Psoas muscle (tissue), 7 donors: ENCODE measurements at regions not wholly inside any gene's neighbourhood (a gene's known extent, or its start where the extent isn't known, plus 50 kb on each side); places are given as distances from the start of the nearest gene placed in this dataset.

Source experiments
- ATAC-seq, 4 donors: fragments of 200-7000 bp; cut with Tn5 transposase; one replicate each; pipeline ENCODE4 v1.9.1; 2020; ENCODE audit warnings: moderate library complexity in 3 of 4, mild to moderate bottlenecking in 2 of 4
- DNase-seq, 2 donors: peaks; one replicate each; pipeline ENCODE4 v3.0.0-alpha.2; 2020
- H3K27ac ChIP-seq: fragments of 200-600 bp; one replicate; pipeline ENCODE4 v1.8.0; 2022
- H3K27me3 ChIP-seq, 3 donors: fragments of 200-600 bp in 1 of 3; one replicate each; pipeline versions ENCODE4 v1.6.1 to v1.8.0; 2013 to 2022; ENCODE audit warnings: low read length in 2 of 3, mild to moderate bottlenecking in 2 of 3, moderate library complexity in 1 of 3; ENCODE audit not compliant: insufficient read depth in 3 of 3
- H3K36me3 ChIP-seq, 2 donors: fragments of 200-600 bp in 1 of 2; one replicate each; pipeline versions ENCODE4 v1.6.1 to v1.8.0; 2013 to 2022; ENCODE audit warnings: low read depth in 1 of 2, mild to moderate bottlenecking in 1 of 2, moderate library complexity in 1 of 2; ENCODE audit not compliant: insufficient read depth in 1 of 2
- H3K4me1 ChIP-seq: fragments of 200-600 bp; one replicate; pipeline ENCODE4 v1.8.0; 2022
- H3K4me3 ChIP-seq: fragments of 200-600 bp; one replicate; pipeline ENCODE4 v1.8.0; 2022; ENCODE audit warnings: mild to moderate bottlenecking
- H3K9me3 ChIP-seq: fragments of 200-600 bp; one replicate; pipeline ENCODE4 v1.8.0; 2022
- WGBS, 3 donors: extraction: QIAGEN DNeasy Blood & Tissue Kit; methylation state at CpG; one replicate each; pipeline versions ENCODE4 v1.1.6 to v1.1.7; 2013; 5-methylcytosine and 5-hydroxymethylcytosine counted together
- intact Hi-C, 2 donors: fragments of 100-400 bp; cut with DNase I; formaldehyde crosslinking; loops; one replicate each; pipeline versions ENCODE4 v1.11.0 to v1.14.2; 2022
- TF ChIP-seq, protein P1 (sequence below): fragments of 200-600 bp; IDR thresholded peaks from one replicate; pipeline ENCODE4 v1.8.0; 2022; ENCODE audit warnings: antibody characterized with exemption
- donor health status: healthy with polysubstance abuse.
- donor health status: DM: no; HTN: no; CAD: no; lungs with moderate emphysema.
- donor health status: Bipolar disorder and iron deficiency.
- donor health status: healthy.
- donor health status: DM: yes; HTN: yes; CAD: no.
- donor health status: DM: no; HTN: no; CAD: no.
- donor health status: DM: yes; HTN: yes; CAD: no.

DNA sequence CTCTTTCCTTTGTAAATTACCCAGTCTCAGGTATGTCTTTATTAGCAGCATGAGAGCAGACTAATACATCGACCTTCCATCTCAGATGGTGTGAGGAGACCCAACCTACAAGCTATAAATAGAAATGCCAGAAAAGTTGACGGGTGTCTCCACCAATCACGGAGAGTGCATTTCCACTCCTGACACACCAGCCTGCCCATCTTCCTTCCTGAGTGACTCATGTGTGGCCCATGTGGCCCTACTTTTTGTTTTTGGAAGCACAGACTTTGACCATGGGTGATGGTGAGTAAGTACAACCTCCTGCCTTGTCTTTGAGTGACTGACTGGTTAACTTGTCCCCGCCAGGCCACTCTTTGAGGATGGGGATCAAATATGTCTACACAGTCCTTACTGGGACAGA, 147.0 kb downstream of the OAT start:
- 82 to 95% (median 91%) methylated on average over 4 of the region's 4 CpGs for WGBS, 3 donors
- Histone ChIP-seq H3K4me1 (no peaks in the 10 kb centered on the region), H3K27ac (no peak overlapping the region), H3K9me3 (peaks cover 20% of the 10 kb centered on the region), H3K36me3 (no peaks in the 10 kb centered on the region), H3K4me3 (no peak overlapping the region), H3K27me3 (no peaks in the 10 kb centered on the region)
- DNase-seq = peak in 1 of 2 donors; percentile 12
- no peak for ATAC-seq
- intact Hi-C loops = no loop called here
- TF ChIP-seq, protein P1, sequence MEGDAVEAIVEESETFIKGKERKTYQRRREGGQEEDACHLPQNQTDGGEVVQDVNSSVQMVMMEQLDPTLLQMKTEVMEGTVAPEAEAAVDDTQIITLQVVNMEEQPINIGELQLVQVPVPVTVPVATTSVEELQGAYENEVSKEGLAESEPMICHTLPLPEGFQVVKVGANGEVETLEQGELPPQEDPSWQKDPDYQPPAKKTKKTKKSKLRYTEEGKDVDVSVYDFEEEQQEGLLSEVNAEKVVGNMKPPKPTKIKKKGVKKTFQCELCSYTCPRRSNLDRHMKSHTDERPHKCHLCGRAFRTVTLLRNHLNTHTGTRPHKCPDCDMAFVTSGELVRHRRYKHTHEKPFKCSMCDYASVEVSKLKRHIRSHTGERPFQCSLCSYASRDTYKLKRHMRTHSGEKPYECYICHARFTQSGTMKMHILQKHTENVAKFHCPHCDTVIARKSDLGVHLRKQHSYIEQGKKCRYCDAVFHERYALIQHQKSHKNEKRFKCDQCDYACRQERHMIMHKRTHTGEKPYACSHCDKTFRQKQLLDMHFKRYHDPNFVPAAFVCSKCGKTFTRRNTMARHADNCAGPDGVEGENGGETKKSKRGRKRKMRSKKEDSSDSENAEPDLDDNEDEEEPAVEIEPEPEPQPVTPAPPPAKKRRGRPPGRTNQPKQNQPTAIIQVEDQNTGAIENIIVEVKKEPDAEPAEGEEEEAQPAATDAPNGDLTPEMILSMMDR = no peak

DNA sequence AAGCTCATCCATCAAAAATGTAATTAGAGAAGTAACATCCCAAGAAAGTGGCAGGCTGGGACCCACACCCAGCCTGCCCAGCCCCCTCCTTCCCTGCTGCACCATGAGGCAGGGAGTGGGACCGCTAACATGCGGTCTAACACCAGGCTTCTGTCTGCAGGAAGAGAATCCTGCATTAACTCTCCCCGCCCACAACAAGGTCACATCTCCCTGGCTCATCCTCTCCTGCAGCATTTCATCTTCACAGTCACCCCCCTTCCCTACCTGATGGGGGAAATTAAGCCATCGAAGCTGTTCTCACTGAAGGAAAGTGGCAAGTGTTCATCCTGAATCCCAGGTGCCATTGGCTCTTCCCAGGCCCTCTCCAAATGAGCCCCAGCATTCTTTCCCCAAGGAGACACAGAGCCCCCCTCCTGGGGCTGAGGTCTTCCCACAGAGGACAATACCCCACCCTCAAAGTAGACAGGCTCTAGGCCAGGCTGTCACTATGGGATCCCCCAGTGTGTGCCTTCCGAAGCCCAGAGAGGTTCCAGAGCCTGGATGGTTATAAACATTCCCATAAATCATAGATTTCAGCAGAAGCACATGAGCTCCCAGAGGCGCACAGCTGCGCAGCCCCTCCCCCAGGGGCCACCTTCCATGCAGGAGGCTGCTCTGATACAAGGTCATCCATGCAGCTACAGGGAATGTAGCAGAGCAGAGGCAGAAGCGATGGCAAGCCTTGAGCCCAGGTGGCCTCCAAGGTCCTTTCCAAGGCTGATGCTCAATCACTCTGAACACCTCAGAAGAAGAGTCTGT, 148.0 kb downstream of the OAT start:
- no peaks in the 10 kb centered on the region for H3K36me3 ChIP-seq
- H3K9me3 ChIP-seq = peaks cover 20% of the 10 kb centered on the region
- 78 to 84% (median 81%) methylated on average over 8 of the region's 8 CpGs for WGBS, 3 donors
- H3K27me3 ChIP-seq = no peaks in the 10 kb centered on the region
- no peaks in the 10 kb centered on the region for H3K4me1 ChIP-seq
- no peak overlapping the region for H3K27ac ChIP-seq
- ATAC-seq (no peak), DNase-seq (peak in 1 of 2 donors; percentile 6)
- intact Hi-C loops = no loop called here
- H3K4me3 ChIP-seq = no peak overlapping the region
- TF ChIP-seq, protein P1 = no peak

DNA sequence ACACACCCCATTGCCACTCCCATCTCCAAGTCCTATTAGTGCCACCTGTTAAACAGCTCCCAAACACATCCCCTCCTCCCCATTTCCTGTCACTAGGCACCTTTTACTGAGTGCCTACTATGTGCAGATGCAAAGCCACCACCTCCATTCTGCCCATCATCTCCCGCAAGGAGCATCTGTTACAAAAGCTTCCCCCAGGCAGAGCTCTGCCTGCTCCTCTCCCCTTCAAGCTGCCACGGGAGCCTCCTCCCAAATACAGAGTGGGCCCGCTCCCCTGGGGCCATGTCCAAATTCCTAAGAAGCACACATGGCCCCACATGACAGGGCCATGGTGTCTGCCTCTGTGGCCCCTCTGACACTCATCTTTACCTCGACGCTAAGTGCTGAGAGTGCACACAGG, 149.7 kb downstream of the OAT start:
- TF ChIP-seq, protein P1 = no peak
- Histone ChIP-seq H3K27ac (no peak overlapping the region), H3K4me3 (no peak overlapping the region), H3K4me1 (no peaks in the 10 kb centered on the region), H3K27me3 (no peaks in the 10 kb centered on the region), H3K9me3 (peaks cover 14% of the 10 kb centered on the region), H3K36me3 (no peaks in the 10 kb centered on the region)
- WGBS, 3 donors = 83 to 88% (median 87%) methylated on average over 5 of the region's 5 CpGs
- DNase-seq = peak in 1 of 2 donors; percentile 15
- ATAC-seq = no peak
- intact Hi-C loops = loop anchor here in 1 of 2 donors (10.0 kb wide), 1 partner anchor 244 kb away; no protein-coding TSS in a partner anchor

DNA sequence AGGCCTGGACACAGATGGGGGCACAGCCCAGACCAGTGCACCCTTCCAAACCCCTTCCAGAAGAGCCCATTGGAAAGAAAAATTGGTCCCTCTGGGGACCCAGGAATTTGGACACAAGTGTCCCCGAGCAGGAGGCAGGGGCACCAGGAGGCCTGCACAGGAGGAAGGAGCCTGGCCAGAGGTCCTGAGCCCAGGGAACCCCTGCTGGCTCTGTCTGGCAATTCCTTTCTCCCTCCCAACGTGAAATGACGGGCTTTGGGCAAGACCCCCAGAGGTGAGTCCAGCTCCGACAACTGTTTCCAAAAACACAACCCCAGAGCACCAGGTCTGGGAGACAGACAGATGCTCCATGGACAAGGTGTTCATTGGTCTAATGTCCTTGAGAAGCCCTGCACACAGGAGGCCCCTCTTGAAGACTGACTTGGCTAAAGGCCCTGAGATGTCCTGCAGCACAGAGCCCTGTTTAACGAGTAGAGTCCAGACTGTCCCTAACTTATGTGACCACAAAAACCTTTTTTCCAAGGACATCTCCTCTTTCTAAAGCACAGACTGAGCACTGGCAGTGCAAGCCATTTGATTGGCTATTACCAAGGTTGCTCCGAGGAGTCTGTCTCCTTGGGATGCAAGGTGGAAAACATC, 150.7 kb downstream of the OAT start:
- TF ChIP-seq, protein P1 = no peak
- Histone ChIP-seq H3K36me3 (no peaks in the 10 kb centered on the region), H3K9me3 (peaks cover 5% of the 10 kb centered on the region), H3K27ac (no peak overlapping the region), H3K4me3 (no peak overlapping the region), H3K4me1 (no peaks in the 10 kb centered on the region), H3K27me3 (no peaks in the 10 kb centered on the region)
- no peak for ATAC-seq
- peak in 1 of 2 donors; percentile 4 for DNase-seq
- 68 to 74% (median 72%) methylated on average over 6 of the region's 6 CpGs for WGBS, 3 donors
- intact Hi-C loops = loop anchor here in 1 of 2 donors (10.0 kb wide), 1 partner anchor 243 kb away; no protein-coding TSS in a partner anchor
